ACHN (cell line): ENCODE measurements at regions not wholly inside any gene's neighbourhood (a gene's known extent, or its start where the extent isn't known, plus 50 kb on each side); places are given as distances from the start of the nearest gene placed in this dataset.

ENCODE experiments used
- DNase-seq: peaks from one replicate; pipeline ENCODE4 v3.0.0-alpha.2; 2015
- in situ Hi-C: cut with HindIII; loops from 2 replicates; pipeline ENCODE4 v1.10.0; 2017; ENCODE audit warnings: low sequenced_read_pairs, low pct_ligation_motif_present, low pct_unique_long_range_greater_than_20kb

- no peak for DNase-seq
- in situ Hi-C loops, result no loop called here
These were observed 114.4 kb upstream of the NOCT start for GRCh38 chr4:138901177-138901576.

GRCh38 chr4:138899999-138900398, 115.6 kb upstream of the NOCT start:
- DNase-seq, result no peak
- in situ Hi-C loops, result no loop called here

GRCh38 chr4:138898282-138898681, 117.3 kb upstream of the NOCT start:
- DNase-seq, result no peak
- in situ Hi-C loops, result no loop called here

- peak; percentile 17 for DNase-seq
- in situ Hi-C loops, result no loop called here
These were observed 117.8 kb upstream of the NOCT start for GRCh38 chr4:138897811-138898226.

- in situ Hi-C loops, result no loop called here
- DNase-seq, result no peak
These were observed 120.9 kb upstream of the NOCT start for GRCh38 chr4:138894709-138895108.

- in situ Hi-C loops, result no loop called here
- no peak for DNase-seq
These were observed 121.6 kb upstream of the NOCT start for GRCh38 chr4:138894011-138894410.

- in situ Hi-C loops, result no loop called here
- DNase-seq, result no peak
These were observed 122.8 kb upstream of the NOCT start for GRCh38 chr4:138892483-138893407.

GRCh38 chr4:138891631-138892031, 124.0 kb upstream of the NOCT start:
- DNase-seq, result no peak
- in situ Hi-C loops, result no loop called here

- in situ Hi-C loops, result no loop called here
- no peak for DNase-seq
These were observed 124.5 kb upstream of the NOCT start for GRCh38 chr4:138890891-138891570.

GRCh38 chr4:138889216-138889615, 126.4 kb upstream of the NOCT start:
- in situ Hi-C loops, result no loop called here
- DNase-seq, result no peak

GRCh38 chr4:138887741-138888140, 127.8 kb upstream of the NOCT start:
- DNase-seq, result no peak
- in situ Hi-C loops, result no loop called here

- DNase-seq, result no peak
- in situ Hi-C loops, result no loop called here
These were observed 128.2 kb upstream of the NOCT start for GRCh38 chr4:138887341-138887740.

GRCh38 chr4:138879757-138880156, 135.8 kb upstream of the NOCT start:
- no peak for DNase-seq
- in situ Hi-C loops, result no loop called here

- DNase-seq, result peak; percentile 75
- in situ Hi-C loops, result no loop called here
These were observed 139.5 kb upstream of the NOCT start for GRCh38 chr4:138875891-138876608.

- DNase-seq, result no peak
- in situ Hi-C loops, result no loop called here
These were observed 144.1 kb upstream of the NOCT start for GRCh38 chr4:138871555-138871875.

GRCh38 chr4:138870737-138871554, 144.6 kb upstream of the NOCT start:
- DNase-seq, result peak; percentile 68
- in situ Hi-C loops, result no loop called here

GRCh38 chr4:138869631-138870030, 145.9 kb upstream of the NOCT start:
- DNase-seq, result no peak
- in situ Hi-C loops, result no loop called here

GRCh38 chr4:138869165-138869564, 146.4 kb upstream of the NOCT start:
- no peak for DNase-seq
- in situ Hi-C loops, result no loop called here

GRCh38 chr4:138868562-138868961, 147.0 kb upstream of the NOCT start:
- DNase-seq, result no peak
- in situ Hi-C loops, result no loop called here
